ENCODE measurements at regions not wholly inside any gene's neighbourhood (a gene's known extent, or its start where the extent isn't known, plus 50 kb on each side); places are given as distances from the start of the nearest gene placed in this dataset.
A peak's percentile ranks its signal among the peaks of the same experiment; 100 is the strongest.
"Not testable (repeated sequence)": the region's sequence is repeated elsewhere in the genome, so short reads cannot be mapped to it uniquely, and the experiment has no call there.

DNA sequence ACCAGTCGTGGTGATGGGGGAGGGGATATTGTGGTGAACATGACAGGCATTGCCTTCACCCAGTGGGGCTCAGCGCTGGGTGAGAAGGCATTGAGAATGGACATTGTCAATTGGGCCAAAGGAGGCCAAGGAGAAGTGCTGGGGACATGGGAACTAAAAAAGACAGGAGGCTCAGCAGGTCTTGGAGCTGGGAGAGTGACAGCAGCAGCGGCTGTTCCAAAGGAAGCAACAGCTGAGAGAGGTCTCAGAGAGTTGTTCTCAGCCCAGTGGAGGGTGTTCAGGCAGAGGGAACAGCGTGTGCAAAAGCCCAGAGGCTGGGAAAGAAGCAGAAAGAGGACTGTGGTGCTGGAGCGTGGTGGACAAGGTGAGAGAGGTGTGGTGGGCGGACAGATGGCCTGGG lies 56.6 kb upstream of the ASNS start:
- DNase-seq (ENCODE audit: low spot score), result not testable (repeated sequence)

DNA sequence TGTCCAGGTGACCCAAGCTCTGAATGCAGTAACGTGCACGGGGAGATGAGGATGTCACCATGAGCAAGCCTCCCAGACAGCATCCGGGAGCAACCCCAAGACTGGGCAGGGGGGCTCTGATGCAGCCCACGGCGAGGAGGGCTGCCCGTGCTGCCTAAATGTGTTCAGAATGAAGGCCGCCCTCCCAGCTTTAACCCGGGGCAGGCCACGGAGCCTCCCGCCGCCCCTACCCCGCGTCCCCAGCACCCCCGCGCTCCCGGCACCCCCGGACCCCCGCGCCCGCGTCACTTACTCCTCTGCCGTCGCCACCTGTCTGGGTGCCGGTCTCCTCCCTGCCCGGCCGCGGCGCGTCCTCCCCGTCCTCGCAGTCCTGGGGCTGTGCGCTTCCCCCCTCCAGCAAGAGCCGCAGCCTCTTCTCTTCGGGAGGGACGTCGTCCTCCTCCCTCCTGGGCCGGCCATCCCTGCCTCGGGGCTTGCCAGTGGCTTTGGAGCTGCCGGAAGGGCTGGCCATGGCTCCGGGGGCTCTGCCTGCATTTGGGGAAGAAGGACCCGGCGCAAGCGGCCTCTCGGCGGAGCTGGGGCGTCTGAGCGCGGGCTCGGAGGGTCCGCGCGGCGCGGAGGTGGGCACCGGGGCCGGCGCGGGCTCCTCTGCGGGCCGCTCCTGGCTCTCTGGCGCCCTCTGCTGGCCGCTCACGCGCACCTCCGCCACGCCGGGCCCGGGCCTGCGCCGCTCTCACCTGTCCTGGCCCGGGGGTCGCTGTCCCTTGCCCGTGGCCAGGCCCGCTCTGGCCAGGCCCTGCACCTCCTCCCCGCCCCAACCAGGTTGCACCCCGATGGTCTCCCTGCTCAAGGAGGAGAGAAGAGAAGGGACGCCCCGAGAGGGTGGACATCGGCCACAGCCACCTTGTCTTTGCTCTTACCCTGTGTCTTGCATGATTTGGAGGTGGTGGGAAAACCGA lies 55.9 kb upstream of the ASNS start:
- DNase-seq (ENCODE audit: low spot score), result peak; percentile 48

All from hematopoietic multipotent progenitor cell treated with erythropoietin and hydrocortisone succinate and interleukin-3 and kit ligand, for 15 days (in vitro differentiated cells).